GM12801 (cell line): ENCODE measurements at regions not wholly inside any gene's neighbourhood (a gene's known extent, or its start where the extent isn't known, plus 50 kb on each side); places are given as distances from the start of the nearest gene placed in this dataset.

Source experiments
- TF ChIP-seq, protein P1 (sequence below): IDR thresholded peaks from one replicate; pipeline ENCODE4 v1.5.1; 2011; ENCODE audit warnings: control low read depth; ENCODE audit not compliant: insufficient read length; ENCODE audit errors: extremely low read depth

GRCh38 chr10:6743291-6743849 is 163.3 kb upstream of the PRKCQ start:
- TF ChIP-seq, protein P1, sequence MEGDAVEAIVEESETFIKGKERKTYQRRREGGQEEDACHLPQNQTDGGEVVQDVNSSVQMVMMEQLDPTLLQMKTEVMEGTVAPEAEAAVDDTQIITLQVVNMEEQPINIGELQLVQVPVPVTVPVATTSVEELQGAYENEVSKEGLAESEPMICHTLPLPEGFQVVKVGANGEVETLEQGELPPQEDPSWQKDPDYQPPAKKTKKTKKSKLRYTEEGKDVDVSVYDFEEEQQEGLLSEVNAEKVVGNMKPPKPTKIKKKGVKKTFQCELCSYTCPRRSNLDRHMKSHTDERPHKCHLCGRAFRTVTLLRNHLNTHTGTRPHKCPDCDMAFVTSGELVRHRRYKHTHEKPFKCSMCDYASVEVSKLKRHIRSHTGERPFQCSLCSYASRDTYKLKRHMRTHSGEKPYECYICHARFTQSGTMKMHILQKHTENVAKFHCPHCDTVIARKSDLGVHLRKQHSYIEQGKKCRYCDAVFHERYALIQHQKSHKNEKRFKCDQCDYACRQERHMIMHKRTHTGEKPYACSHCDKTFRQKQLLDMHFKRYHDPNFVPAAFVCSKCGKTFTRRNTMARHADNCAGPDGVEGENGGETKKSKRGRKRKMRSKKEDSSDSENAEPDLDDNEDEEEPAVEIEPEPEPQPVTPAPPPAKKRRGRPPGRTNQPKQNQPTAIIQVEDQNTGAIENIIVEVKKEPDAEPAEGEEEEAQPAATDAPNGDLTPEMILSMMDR: no peak

DNA sequence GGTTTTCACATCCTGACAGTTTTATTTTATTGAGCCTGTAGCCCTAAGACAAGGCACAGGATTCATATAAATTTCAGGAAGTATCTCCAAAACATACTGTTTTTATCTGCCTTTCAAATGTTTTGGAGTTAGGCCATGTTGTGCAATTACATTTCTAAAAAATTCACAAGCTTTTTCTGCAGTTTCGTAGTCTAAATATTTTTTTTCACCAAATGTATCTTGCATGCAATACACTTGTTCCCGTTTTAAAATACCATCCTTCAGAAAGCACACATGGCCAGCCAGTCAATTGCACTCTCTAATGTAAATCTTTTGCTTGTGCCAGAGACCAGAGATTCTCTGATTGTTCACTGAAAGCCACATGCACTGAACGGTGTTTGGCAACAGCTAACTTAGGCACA is 161.5 kb upstream of the PRKCQ start:
- TF ChIP-seq, protein P1: no peak

DNA sequence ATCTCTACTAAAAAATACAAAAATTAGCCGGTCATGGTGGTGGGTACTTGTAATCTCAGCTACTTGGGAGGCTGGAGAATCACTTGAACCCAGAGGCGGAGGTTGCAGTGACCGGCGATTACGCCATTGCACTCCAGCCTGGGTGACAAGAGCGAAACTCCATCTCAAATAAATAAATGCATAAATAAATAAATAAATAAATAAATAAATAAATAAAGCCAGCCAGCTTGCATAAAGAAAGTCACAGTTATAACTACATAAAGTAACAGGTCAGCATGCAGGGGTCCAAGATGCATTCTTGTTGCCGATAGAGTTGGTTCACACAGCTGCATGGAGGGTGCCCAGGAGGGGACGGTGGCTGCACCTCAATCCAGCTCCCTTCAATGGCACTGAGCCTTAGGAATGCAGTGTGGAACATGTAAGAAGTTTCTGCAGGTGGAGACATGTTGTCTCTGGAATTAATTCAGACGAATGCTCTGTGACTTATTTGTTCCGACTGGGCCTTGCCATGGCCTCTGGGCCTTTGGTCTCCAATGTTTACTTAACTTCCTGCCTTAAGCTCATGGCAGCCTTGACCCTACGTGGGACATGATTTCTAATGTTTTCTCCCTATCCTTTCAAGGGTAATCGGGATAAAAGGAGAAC is 159.6 kb upstream of the PRKCQ start:
- TF ChIP-seq, protein P1: no peak

- TF ChIP-seq, protein P1: no peak
These were observed 158.2 kb upstream of the PRKCQ start for GRCh38 chr10:6738112-6738768.

DNA sequence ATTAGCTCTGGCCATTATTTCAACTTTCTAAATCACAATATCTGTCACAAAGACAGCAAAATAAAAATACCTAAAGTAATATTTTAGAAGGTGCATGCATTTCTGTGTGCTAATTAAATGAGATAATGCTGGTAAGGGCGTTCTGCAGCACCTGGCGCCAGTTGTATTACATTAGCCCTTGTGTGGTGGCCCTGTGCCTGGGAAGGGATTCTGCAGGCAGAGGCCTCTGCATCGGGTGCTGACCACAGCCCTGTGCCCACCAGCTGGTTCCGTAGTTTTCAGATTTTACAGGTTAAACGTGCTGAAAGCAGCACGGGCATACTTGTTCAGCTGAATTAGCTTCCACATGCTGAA is 157.7 kb upstream of the PRKCQ start:
- TF ChIP-seq, protein P1: no peak

DNA sequence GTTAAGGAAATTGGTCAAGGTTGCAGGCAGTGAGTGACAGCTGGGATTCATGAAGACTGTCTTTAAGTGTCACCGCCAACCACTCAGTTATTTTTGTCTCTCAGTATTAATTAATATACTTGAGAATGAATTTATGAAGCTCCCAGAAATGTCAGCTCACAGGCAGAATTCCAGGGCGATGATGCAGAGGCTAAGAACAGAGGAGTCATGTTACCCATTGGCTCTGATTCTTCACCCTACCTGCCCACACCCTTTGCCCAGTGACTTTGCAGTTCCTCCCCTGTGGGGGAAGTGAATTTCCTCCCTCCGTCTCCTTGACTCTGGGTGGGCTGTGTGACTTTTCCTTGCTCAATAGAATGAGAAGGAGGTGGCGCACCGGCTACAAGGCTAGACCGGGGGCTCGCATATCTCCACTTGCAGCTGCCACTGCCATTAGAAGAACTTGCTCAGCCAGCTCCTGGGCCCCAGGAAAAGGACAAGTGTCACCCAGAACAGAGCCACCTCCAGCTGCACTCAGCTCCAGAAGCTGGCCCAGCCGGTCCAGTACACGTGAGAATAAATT is 157.1 kb upstream of the PRKCQ start:
- TF ChIP-seq, protein P1: no peak

DNA sequence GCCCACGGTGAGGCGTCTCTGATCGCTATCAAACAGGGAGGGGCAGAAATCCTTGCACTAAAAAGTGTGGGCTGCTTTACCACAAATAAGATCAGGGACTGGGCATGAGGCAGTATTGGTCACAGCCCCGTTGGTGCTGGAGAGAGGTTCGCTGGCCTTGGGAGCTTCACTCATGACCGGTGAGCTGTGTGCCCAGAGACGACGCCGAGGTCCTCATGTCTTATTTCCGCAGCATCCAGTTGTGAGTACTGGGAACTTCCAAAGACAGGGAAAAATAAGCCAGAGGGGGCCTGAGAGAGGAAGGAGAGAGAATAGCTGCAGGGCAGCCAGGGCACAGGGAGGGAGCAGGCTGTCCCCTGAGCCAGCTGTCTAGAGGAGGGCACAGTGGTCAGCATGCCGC is 154.2 kb upstream of the PRKCQ start:
- TF ChIP-seq, protein P1: no peak
